ENCODE measurements at regions not wholly inside any gene's neighbourhood (a gene's known extent, or its start where the extent isn't known, plus 50 kb on each side); places are given as distances from the start of the nearest gene placed in this dataset.

DNA sequence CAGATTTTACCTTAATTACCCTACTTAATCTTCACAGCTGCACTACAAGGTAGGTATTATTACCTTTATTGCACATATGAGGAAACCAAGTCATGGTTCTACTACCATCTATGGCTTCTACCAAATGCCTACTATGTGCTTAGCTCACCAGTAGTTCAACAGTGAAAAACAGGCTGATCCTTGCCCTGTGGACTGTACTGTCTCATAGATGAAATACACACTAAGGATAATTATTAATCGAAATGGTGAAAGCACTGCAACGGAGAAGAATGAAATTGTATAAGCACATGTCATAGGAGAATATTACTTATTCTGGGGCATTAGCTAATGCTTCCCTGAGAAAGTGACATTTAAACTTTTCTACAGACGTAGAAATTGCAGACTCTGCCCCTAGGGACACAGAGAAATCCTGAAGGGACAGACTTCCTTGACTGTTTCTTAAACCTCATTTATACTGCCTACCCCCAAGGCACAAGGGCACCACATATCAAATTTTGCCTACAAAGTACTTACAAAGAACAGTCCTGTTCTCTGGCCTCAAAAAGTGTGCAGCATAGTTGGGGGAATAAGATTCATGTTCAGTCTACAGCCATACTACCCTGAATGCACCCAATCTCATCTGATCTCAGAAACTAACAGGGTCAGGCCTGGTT is 148.4 kb upstream of the ZC3H11B start:
- no peak for DNase-seq
- no peak overlapping the region for H3K27ac ChIP-seq
- no peaks in the 10 kb centered on the region for H3K9me3 ChIP-seq (ENCODE audit: severe bottlenecking)
- H3K27me3 ChIP-seq (ENCODE audit: insufficient read depth, low read depth, severe bottlenecking) = no peaks in the 10 kb centered on the region
- TF ChIP-seq, protein P1, sequence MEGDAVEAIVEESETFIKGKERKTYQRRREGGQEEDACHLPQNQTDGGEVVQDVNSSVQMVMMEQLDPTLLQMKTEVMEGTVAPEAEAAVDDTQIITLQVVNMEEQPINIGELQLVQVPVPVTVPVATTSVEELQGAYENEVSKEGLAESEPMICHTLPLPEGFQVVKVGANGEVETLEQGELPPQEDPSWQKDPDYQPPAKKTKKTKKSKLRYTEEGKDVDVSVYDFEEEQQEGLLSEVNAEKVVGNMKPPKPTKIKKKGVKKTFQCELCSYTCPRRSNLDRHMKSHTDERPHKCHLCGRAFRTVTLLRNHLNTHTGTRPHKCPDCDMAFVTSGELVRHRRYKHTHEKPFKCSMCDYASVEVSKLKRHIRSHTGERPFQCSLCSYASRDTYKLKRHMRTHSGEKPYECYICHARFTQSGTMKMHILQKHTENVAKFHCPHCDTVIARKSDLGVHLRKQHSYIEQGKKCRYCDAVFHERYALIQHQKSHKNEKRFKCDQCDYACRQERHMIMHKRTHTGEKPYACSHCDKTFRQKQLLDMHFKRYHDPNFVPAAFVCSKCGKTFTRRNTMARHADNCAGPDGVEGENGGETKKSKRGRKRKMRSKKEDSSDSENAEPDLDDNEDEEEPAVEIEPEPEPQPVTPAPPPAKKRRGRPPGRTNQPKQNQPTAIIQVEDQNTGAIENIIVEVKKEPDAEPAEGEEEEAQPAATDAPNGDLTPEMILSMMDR (IDR thresholded peaks at IDR 0.05; ENCODE audit: low read depth, low read length) = no peak
- H3K36me3 ChIP-seq = no peaks in the 10 kb centered on the region
- H3K4me3 ChIP-seq (ENCODE audit: low read depth, low read length) = no peak overlapping the region

DNA sequence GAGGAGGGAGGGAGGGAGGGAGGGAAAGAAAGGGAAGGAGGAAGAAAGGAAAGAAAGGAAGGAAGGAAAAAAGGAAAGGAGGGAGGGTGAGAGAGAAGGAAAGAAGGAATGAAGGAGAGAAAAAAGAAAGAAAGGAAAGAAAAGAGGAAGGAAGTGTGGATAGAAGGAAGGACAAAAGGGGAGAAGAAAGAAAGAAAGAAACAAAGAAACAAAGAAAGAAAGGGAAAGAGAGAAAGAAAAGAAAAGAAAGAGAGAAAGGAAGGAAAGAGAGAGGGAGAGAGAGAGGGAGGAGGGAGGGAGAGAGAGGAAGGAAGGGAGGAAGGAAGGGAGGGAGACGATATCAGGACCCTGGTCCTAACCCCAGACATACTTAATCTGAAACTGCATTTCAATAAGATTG is 146.2 kb upstream of the ZC3H11B start:
- Histone ChIP-seq H3K27me3 (ENCODE audit: insufficient read depth, low read depth, severe bottlenecking) (no peaks in the 10 kb centered on the region), H3K27ac (no peak overlapping the region), H3K4me3 (ENCODE audit: low read depth, low read length) (no peak overlapping the region), H3K36me3 (no peaks in the 10 kb centered on the region), H3K9me3 (ENCODE audit: severe bottlenecking) (no peaks in the 10 kb centered on the region)
- no peak for DNase-seq
- TF ChIP-seq, protein P1 (IDR thresholded peaks at IDR 0.05; ENCODE audit: low read depth, low read length) = no peak

DNA sequence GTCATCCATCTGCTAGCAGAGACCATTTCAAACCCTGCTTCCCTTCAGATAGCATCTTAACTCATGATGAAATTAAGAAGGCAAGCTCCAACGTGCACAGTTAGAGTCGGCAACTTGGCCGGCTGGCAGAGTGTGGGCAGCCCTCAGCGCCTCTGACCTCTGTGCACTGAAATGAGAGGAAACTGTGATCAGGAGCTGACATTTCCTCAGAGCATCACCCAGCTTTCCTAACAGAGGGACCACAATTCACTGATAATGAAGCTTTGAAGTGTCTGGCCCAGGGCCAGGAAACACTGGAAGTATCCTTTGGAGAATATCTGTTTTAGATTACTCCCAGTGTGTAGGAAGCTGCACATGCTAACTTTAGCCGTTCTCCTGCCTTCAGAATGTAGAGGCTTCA is 145.0 kb upstream of the ZC3H11B start:
- TF ChIP-seq, protein P1 (IDR thresholded peaks at IDR 0.05; ENCODE audit: low read depth, low read length) = no peak
- no peak for DNase-seq
- Histone ChIP-seq H3K27ac (no peak overlapping the region), H3K36me3 (no peaks in the 10 kb centered on the region), H3K9me3 (ENCODE audit: severe bottlenecking) (no peaks in the 10 kb centered on the region), H3K27me3 (ENCODE audit: insufficient read depth, low read depth, severe bottlenecking) (no peaks in the 10 kb centered on the region), H3K4me3 (ENCODE audit: low read depth, low read length) (no peak overlapping the region)

DNA sequence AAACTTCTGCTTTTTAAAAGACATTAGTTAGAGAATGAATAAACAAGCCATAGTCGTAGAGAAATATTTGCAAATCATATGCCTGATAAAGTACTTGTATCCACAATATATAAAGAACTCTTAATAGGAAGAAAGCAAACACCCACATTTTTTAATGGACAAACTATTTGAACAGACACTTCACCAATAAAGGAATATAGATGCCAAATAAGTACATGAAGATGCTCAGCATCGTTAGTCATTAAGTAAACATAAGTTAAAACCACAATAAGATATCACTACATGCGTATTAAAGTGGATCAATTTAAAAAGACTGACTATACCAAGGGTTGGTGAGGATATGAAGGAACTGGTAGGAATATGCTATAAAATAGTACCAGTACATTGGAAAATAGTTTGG is 142.3 kb upstream of the ZC3H11B start:
- Histone ChIP-seq H3K36me3 (no peaks in the 10 kb centered on the region), H3K27ac (no peak overlapping the region), H3K27me3 (ENCODE audit: insufficient read depth, low read depth, severe bottlenecking) (no peaks in the 10 kb centered on the region), H3K4me3 (ENCODE audit: low read depth, low read length) (no peak overlapping the region), H3K9me3 (ENCODE audit: severe bottlenecking) (no peaks in the 10 kb centered on the region)
- TF ChIP-seq, protein P1 (IDR thresholded peaks at IDR 0.05; ENCODE audit: low read depth, low read length) = no peak
- DNase-seq = no peak

DNA sequence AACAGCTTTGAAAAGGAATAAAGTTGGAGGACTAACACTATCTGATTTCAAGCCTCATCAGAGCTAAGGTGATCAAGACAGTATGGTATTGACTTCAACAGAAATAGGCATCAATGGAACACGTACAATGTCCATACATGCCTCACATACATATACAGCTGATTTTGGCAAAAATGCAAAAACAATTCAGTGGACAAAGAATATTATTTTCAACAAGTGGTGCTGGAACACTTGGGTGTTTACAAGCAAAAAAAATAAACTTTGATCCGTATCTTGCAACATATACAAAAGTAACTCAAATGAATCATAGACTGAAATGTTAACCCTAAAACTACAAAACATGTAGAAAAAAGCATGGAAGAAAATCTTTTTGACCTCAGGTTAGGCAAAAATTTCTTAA is 141.9 kb upstream of the ZC3H11B start:
- no peak for DNase-seq
- no peak overlapping the region for H3K27ac ChIP-seq
- H3K36me3 ChIP-seq = no peaks in the 10 kb centered on the region
- no peaks in the 10 kb centered on the region for H3K9me3 ChIP-seq (ENCODE audit: severe bottlenecking)
- H3K4me3 ChIP-seq (ENCODE audit: low read depth, low read length) = no peak overlapping the region
- no peaks in the 10 kb centered on the region for H3K27me3 ChIP-seq (ENCODE audit: insufficient read depth, low read depth, severe bottlenecking)
- TF ChIP-seq, protein P1 (IDR thresholded peaks at IDR 0.05; ENCODE audit: low read depth, low read length) = no peak

DNA sequence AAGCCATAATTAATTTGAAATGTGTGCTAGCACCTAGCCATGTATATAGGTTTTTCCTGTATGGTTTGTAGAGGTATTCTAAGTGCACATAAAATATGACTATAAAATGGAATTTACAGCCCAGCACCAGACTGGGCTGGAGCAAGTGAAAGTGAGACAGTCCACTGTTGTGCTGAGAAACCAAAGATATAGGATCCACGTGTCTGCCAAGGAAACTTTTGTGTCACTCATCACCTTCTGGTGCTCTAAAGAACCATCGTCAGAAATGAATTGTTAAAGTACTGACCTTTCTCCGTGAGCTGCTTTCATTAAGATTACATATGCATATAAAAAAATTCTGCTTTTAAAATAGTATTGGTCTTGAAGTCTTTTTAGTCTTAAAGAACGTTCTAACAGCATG is 141.0 kb upstream of the ZC3H11B start:
- Histone ChIP-seq H3K9me3 (ENCODE audit: severe bottlenecking) (no peaks in the 10 kb centered on the region), H3K27ac (no peak overlapping the region), H3K4me3 (ENCODE audit: low read depth, low read length) (no peak overlapping the region), H3K36me3 (no peaks in the 10 kb centered on the region), H3K27me3 (ENCODE audit: insufficient read depth, low read depth, severe bottlenecking) (no peaks in the 10 kb centered on the region)
- TF ChIP-seq, protein P1 (IDR thresholded peaks at IDR 0.05; ENCODE audit: low read depth, low read length) = no peak
- DNase-seq = no peak

Measured in WERI-Rb-1 (cell line).